GM12872 (cell line): ENCODE measurements at regions not wholly inside any gene's neighbourhood (a gene's known extent, or its start where the extent isn't known, plus 50 kb on each side); places are given as distances from the start of the nearest gene placed in this dataset.

Experiments
- TF ChIP-seq, protein P1 (sequence below): IDR thresholded peaks from 3 replicates; pipeline ENCODE4 v1.5.1; 2011; ENCODE audit warnings: low read depth, mild to moderate bottlenecking, low read length, moderate library complexity; ENCODE audit not compliant: insufficient read depth

GRCh38 chr5:98076501-98076900 lies 697.0 kb upstream of the RGMB start:
- TF ChIP-seq, protein P1, sequence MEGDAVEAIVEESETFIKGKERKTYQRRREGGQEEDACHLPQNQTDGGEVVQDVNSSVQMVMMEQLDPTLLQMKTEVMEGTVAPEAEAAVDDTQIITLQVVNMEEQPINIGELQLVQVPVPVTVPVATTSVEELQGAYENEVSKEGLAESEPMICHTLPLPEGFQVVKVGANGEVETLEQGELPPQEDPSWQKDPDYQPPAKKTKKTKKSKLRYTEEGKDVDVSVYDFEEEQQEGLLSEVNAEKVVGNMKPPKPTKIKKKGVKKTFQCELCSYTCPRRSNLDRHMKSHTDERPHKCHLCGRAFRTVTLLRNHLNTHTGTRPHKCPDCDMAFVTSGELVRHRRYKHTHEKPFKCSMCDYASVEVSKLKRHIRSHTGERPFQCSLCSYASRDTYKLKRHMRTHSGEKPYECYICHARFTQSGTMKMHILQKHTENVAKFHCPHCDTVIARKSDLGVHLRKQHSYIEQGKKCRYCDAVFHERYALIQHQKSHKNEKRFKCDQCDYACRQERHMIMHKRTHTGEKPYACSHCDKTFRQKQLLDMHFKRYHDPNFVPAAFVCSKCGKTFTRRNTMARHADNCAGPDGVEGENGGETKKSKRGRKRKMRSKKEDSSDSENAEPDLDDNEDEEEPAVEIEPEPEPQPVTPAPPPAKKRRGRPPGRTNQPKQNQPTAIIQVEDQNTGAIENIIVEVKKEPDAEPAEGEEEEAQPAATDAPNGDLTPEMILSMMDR: no peak

GRCh38 chr5:98085593-98085992 lies 687.9 kb upstream of the RGMB start:
- TF ChIP-seq, protein P1: no peak

GRCh38 chr5:98095072-98095471 lies 678.4 kb upstream of the RGMB start:
- TF ChIP-seq, protein P1: no peak

GRCh38 chr5:98096155-98096554 lies 677.3 kb upstream of the RGMB start:
- TF ChIP-seq, protein P1: no peak

DNA sequence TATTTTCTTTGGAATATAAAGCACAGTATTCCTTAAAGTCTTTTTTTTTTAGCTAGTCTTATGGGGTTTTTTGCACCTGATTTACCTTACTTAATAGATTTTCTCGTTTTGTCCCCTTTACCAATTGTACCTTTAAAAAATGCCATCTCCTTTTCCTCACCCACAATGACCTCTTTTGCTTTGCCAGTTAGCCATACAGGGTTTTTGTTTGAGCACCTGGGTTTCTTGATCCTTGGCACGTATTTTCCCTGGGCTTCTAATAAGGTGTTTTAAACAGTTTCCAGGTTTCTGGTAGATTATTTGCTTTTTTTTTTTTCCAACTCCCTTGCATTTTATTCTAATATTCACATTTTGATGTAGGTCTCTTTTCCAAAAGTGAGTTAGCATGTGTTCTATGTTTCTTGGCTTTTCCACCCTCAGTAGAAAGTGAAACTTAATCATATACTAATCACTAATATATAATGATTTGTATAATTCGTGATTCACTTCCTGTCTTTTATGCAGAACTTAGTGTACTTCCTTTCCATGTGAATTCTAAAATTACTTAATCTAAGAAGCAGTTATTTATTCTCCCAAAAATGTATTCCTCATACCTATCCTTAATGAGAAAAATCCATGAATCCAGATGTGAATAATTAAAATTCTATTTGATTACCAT lies 673.9 kb upstream of the RGMB start:
- TF ChIP-seq, protein P1: no peak

- TF ChIP-seq, protein P1: no peak
These were observed 672.3 kb upstream of the RGMB start for GRCh38 chr5:98101131-98101530.

- TF ChIP-seq, protein P1: no peak
These were observed 670.5 kb upstream of the RGMB start for GRCh38 chr5:98102936-98103335.

GRCh38 chr5:98103807-98104206 lies 669.7 kb upstream of the RGMB start:
- TF ChIP-seq, protein P1: no peak
